ENCODE measurements at regions not wholly inside any gene's neighbourhood (a gene's known extent, or its start where the extent isn't known, plus 50 kb on each side); places are given as distances from the start of the nearest gene placed in this dataset.

- no peak for TF ChIP-seq CTCF (IDR thresholded peaks at IDR 0.05)
- H3K27ac ChIP-seq: no peak overlapping the region
These were observed 262.6 kb upstream of the THBS1 start for GRCh38 chr15:39318231-39318630.

GRCh38 chr15:39320355-39320754 lies 260.5 kb upstream of the THBS1 start:
- H3K27ac ChIP-seq: no peak overlapping the region
- ATAC-seq (no peak), DNase-seq (no peak)
- no peaks in the 10 kb centered on the region for H3K4me1 ChIP-seq
- no peaks in the 10 kb centered on the region for H3K9me3 ChIP-seq
- no peak overlapping the region for H3K4me3 ChIP-seq
- H3K36me3 ChIP-seq: no peaks in the 10 kb centered on the region
- no peaks in the 10 kb centered on the region for H3K27me3 ChIP-seq
- intact Hi-C loops (cut with DNase I): no loop called here
- no peak for TF ChIP-seq CTCF (IDR thresholded peaks at IDR 0.05)

More at GRCh38 chr15:39318231-39318630, 262.6 kb upstream of the THBS1 start:
- Histone ChIP-seq H3K36me3 (no peaks in the 10 kb centered on the region), H3K9me3 (no peaks in the 10 kb centered on the region), H3K4me1 (no peaks in the 10 kb centered on the region), H3K27me3 (no peaks in the 10 kb centered on the region), H3K4me3 (no peak overlapping the region)
- intact Hi-C loops (cut with DNase I): no loop called here
- no peak for ATAC-seq
- DNase-seq: no peak

DNA sequence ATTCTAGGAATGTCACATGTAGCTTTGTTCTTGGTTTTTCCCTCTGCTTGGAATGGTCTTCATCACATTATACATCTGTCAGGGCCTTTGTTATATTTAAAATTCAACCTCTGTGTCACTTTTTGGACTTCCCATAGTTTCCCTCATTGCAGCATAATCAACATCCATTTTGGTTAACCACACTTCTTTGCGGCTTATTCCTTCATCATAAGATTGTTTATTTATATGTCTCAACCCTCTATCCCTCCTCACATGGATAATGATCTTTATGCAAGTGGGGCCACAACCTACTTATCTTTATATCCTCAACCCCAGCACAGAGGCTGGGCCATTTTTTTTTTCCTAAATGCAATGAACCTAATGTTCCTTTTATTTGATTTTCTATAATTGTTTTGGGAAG lies 260.0 kb upstream of the THBS1 start:
- Histone ChIP-seq H3K4me1 (no peaks in the 10 kb centered on the region), H3K9me3 (no peaks in the 10 kb centered on the region), H3K27ac (no peak overlapping the region), H3K36me3 (no peaks in the 10 kb centered on the region), H3K27me3 (no peaks in the 10 kb centered on the region), H3K4me3 (no peak overlapping the region)
- ATAC-seq (no peak), DNase-seq (no peak)
- no peak for TF ChIP-seq CTCF (IDR thresholded peaks at IDR 0.05)
- intact Hi-C loops (cut with DNase I): no loop called here

DNA sequence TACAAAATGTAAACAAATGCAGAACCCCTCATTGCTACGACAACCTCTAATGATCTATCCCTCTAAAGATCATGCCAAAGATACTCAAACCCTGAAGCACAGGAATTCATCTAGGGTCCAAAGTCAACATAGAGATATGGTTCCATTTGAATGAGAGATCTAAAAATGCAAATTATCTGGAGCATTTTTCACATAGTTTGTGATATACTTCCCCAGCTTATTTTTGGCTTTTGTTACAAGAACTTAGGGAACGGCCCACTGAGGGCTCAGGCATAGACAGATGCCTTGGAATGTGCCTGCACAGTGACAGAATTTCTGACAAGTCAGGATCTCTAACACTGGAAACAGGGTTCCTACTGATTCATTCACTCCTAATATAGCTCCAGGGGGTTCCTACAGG lies 258.9 kb upstream of the THBS1 start:
- no peak for DNase-seq
- TF ChIP-seq CTCF (IDR thresholded peaks at IDR 0.05): no peak
- Histone ChIP-seq H3K36me3 (no peaks in the 10 kb centered on the region), H3K4me1 (no peaks in the 10 kb centered on the region), H3K9me3 (no peaks in the 10 kb centered on the region), H3K4me3 (no peak overlapping the region), H3K27ac (no peak overlapping the region), H3K27me3 (no peaks in the 10 kb centered on the region)
- ATAC-seq: no peak
- intact Hi-C loops (cut with DNase I): no loop called here

DNA sequence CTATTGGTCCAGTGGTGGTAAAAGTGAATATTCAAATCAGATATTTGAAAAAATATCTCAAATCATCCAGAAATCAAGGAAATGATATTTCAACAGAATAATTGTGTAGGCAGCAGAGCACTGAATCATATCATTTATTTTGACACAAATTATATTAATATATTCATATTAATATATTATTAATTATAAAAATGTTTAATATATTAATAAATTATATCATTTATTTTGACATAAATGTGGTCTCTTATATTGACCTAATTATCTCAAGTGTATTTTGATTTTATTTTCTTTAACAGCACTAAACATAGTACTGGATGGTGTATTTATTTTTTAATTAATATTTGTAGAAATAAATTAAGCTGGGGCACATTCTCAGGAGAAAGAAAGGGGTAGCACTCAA lies 257.7 kb upstream of the THBS1 start:
- intact Hi-C loops (cut with DNase I): no loop called here
- ATAC-seq (no peak), DNase-seq (no peak)
- Histone ChIP-seq H3K36me3 (no peaks in the 10 kb centered on the region), H3K27me3 (no peaks in the 10 kb centered on the region), H3K4me3 (no peak overlapping the region), H3K4me1 (peaks cover 3% of the 10 kb centered on the region), H3K9me3 (no peaks in the 10 kb centered on the region), H3K27ac (no peak overlapping the region)
- TF ChIP-seq CTCF (IDR thresholded peaks at IDR 0.05): no peak

- no peak for TF ChIP-seq CTCF (IDR thresholded peaks at IDR 0.05)
- intact Hi-C loops (cut with DNase I): no loop called here
These were observed 257.2 kb upstream of the THBS1 start for GRCh38 chr15:39323706-39324105.

More at GRCh38 chr15:39323706-39324105, 257.2 kb upstream of the THBS1 start:
- Histone ChIP-seq H3K4me3 (no peak overlapping the region), H3K36me3 (no peaks in the 10 kb centered on the region), H3K4me1 (peaks cover 3% of the 10 kb centered on the region), H3K27ac (no peak overlapping the region), H3K9me3 (no peaks in the 10 kb centered on the region), H3K27me3 (no peaks in the 10 kb centered on the region)
- DNase-seq: no peak
- no peak for ATAC-seq
